Transverse colon (tissue), 4 donors: ENCODE measurements at regions not wholly inside any gene's neighbourhood (a gene's known extent, or its start where the extent isn't known, plus 50 kb on each side); places are given as distances from the start of the nearest gene placed in this dataset.

Experiments
- DNase-seq: peaks from one replicate; pipeline ENCODE4 v3.0.0-alpha.2; 2019
- H3K27ac ChIP-seq, 4 donors: fragments of 200-600 bp; sonication (generic); 2 replicates each; pipeline ENCODE4 v1.5.1; 2016 to 2018; ENCODE audit warnings: inconsistent platforms in 4 of 4
- H3K27me3 ChIP-seq: fragments of 200-600 bp; sonication (generic); 2 replicates; pipeline ENCODE4 v1.5.1; 2017; ENCODE audit warnings: inconsistent platforms
- H3K36me3 ChIP-seq, 4 donors: fragments of 200-600 bp; sonication (generic); 2 replicates each; pipeline ENCODE4 v1.5.1; 2017 to 2019; ENCODE audit warnings: inconsistent platforms in 4 of 4
- H3K4me1 ChIP-seq, 4 donors: fragments of 200-600 bp; sonication (generic); 2 replicates each; pipeline ENCODE4 v1.5.1; 2017 to 2020; ENCODE audit warnings: inconsistent platforms in 4 of 4
- H3K4me3 ChIP-seq, 4 donors: fragments of 200-600 bp; sonication (generic); 1 replicate in 1 of 4; 2 replicates in 3 of 4; pipeline versions ENCODE4 v1.5.1 to v1.6.1; 2017 to 2019; ENCODE audit warnings: inconsistent platforms in 4 of 4
- H3K9me3 ChIP-seq, 2 donors: fragments of 200-600 bp; sonication (generic); 2 replicates each; pipeline ENCODE4 v1.5.1; 2017 to 2019; ENCODE audit warnings: inconsistent platforms in 2 of 2
- EP300 ChIP-seq: sonication (generic); formaldehyde crosslinking; IDR thresholded peaks from one replicate; pipeline ENCODE4 v1.6.1; 2017; ENCODE audit warnings: antibody characterized with exemption, low read depth
- POLR2A ChIP-seq: fragments of 450-650 bp; IDR thresholded peaks from one replicate; pipeline ENCODE4 v1.6.1; 2016; ENCODE audit warnings: antibody characterized with exemption, mild to moderate bottlenecking, moderate library complexity
- POLR2AphosphoS5 ChIP-seq, 3 donors: sonication (generic); formaldehyde crosslinking; IDR thresholded peaks; one replicate each; pipeline ENCODE4 v1.6.1; 2016; ENCODE audit warnings: antibody characterized with exemption in 3 of 3
- WGBS, 2 donors: methylation state at CpG; one replicate each; pipeline ENCODE4 v1.1.5; 2018; ENCODE audit warnings: low coverage in 1 of 2; 5-methylcytosine and 5-hydroxymethylcytosine counted together
- in situ Hi-C, 4 donors: fragments of 200-750 bp; cut with MboI; loops; one replicate each; pipeline versions ENCODE4 v1.15.0 to v1.15.1; 2017; ENCODE audit warnings: low sequenced_read_pairs in 3 of 4, low pct_ligation_motif_present in 1 of 4, low pct_unique_long_range_greater_than_20kb in 1 of 4
- intact Hi-C: fragments of 100-400 bp; cut with DNase I; formaldehyde crosslinking; loops from one replicate; pipeline ENCODE4 v1.15.1; 2023; ENCODE audit warnings: low total_unique reads
- TF ChIP-seq, protein P1 (sequence below), 5 experiments: fragments of 200-600 bp in 3 of 5; fragments of 450-650 bp in 2 of 5; sonication (generic) in 3 of 5; IDR thresholded peaks; 1 replicate in 2 of 5; 2 replicates in 3 of 5; pipeline ENCODE4 v1.5.1; 2016 to 2017; ENCODE audit warnings: antibody characterized with exemption in 5 of 5, inconsistent platforms in 3 of 5, mild to moderate bottlenecking in 2 of 5, moderate library complexity in 1 of 5

DNA sequence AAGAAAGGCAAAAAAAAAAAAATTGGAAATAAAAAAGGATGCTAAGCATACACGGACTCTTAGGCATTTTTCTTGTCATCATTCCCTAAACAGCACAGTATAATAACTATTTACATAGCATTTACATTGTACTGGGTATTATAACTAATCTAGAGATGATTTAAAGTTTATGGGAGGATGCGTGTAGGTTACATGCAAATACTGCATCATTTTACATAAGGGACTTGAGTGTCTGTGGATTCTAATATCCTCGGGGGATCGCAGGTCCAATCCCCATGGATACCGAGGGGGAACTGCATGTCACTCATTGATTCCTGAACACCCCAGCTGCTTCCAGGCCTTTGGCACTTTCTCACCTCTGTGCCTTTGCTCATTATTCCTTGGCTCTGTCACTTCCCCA lies 57.8 kb upstream of the SIPA1L2 start:
- TF ChIP-seq, protein P1, sequence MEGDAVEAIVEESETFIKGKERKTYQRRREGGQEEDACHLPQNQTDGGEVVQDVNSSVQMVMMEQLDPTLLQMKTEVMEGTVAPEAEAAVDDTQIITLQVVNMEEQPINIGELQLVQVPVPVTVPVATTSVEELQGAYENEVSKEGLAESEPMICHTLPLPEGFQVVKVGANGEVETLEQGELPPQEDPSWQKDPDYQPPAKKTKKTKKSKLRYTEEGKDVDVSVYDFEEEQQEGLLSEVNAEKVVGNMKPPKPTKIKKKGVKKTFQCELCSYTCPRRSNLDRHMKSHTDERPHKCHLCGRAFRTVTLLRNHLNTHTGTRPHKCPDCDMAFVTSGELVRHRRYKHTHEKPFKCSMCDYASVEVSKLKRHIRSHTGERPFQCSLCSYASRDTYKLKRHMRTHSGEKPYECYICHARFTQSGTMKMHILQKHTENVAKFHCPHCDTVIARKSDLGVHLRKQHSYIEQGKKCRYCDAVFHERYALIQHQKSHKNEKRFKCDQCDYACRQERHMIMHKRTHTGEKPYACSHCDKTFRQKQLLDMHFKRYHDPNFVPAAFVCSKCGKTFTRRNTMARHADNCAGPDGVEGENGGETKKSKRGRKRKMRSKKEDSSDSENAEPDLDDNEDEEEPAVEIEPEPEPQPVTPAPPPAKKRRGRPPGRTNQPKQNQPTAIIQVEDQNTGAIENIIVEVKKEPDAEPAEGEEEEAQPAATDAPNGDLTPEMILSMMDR (IDR thresholded peaks at IDR 0.05) = no peak
- TF ChIP-seq POLR2AphosphoS5 (IDR thresholded peaks at IDR 0.05) (no peak), EP300 (no peak), POLR2A (no peak)
- intact Hi-C loops = no loop called here
- 83 to 86% methylated on average over 5 of the region's 5 CpGs for WGBS, 2 donors
- Histone ChIP-seq H3K27me3 (no peaks in the 10 kb centered on the region), H3K36me3 (no peaks in the 10 kb centered on the region), H3K4me1 (peaks cover 4 to 44% (median 22%) of the 10 kb centered on the region in 4 donors), H3K4me3 (no peak overlapping the region), H3K27ac (no peak overlapping the region), H3K9me3 (no peaks in the 10 kb centered on the region)
- in situ Hi-C loops = no loop called here
- no peak for DNase-seq

DNA sequence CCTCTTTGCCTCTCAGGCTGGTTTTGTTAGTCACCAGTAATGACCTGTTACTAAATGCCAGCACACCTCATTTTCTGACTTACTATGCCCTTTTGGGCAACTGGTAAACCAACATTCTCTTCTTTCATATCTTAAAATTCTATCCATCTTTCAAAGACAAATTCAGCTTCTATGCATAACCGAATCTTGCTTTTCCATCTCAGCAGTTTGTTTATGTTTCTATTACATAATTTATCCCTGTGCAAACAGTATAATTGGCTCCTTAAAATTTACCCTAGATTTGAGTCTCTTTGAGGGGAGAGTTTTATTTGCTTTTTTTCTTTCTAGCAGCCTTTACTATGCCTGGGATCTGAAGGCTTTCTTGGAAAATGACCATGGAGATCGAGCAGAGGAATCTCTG lies 58.5 kb upstream of the SIPA1L2 start:
- in situ Hi-C loops = no loop called here
- no peak overlapping the region for H3K4me3 ChIP-seq
- TF ChIP-seq EP300 = no peak
- no peak for TF ChIP-seq POLR2AphosphoS5 (IDR thresholded peaks at IDR 0.05)
- no peak for TF ChIP-seq POLR2A
- TF ChIP-seq, protein P1 (IDR thresholded peaks at IDR 0.05) = no peak
- intact Hi-C loops = no loop called here
- no peaks in the 10 kb centered on the region for H3K27me3 ChIP-seq
- DNase-seq = no peak
- H3K27ac ChIP-seq = no peak overlapping the region
- WGBS, 2 donors = 83% methylated on average over 2 of the region's 2 CpGs
- H3K36me3 ChIP-seq = no peaks in the 10 kb centered on the region
- H3K4me1 ChIP-seq = peaks cover 4 to 40% (median 18%) of the 10 kb centered on the region in 4 donors
- H3K9me3 ChIP-seq = no peaks in the 10 kb centered on the region

DNA sequence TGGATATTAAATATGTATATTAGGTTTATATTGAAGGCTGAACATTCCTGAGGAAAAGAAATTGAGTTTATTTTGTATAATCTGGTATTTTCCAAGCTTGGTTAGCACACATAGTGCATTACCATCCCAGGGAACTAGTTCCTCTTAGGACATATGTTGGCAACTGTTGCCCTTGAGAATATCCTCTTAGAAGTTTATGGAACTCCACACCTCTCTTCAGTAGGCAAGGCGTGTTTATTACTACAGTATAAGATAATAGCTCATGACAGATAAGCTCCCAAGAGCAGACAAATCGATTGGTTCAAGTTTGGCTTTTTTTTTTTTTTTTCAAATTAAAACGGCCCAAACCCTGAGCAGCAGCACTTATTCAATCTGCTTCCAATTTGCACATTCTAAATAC lies 59.8 kb upstream of the SIPA1L2 start:
- 47 to 54% methylated on average over 3 of the region's 3 CpGs for WGBS, 2 donors
- in situ Hi-C loops = no loop called here
- peak overlapping the region; percentile 66 to 73 (median 72) for H3K27ac ChIP-seq
- H3K4me3 ChIP-seq = peak overlapping the region in 1 of 4 donors; percentile 7
- H3K36me3 ChIP-seq = no peaks in the 10 kb centered on the region
- H3K27me3 ChIP-seq = no peaks in the 10 kb centered on the region
- DNase-seq = no peak
- H3K4me1 ChIP-seq = peaks cover 1 to 28% (median 10%) of the 10 kb centered on the region in 4 donors
- intact Hi-C loops = no loop called here
- TF ChIP-seq POLR2AphosphoS5 (IDR thresholded peaks at IDR 0.05) (peak in 2 of 3 donors; percentile 29 to 62), EP300 (no peak)
- no peaks in the 10 kb centered on the region for H3K9me3 ChIP-seq

DNA sequence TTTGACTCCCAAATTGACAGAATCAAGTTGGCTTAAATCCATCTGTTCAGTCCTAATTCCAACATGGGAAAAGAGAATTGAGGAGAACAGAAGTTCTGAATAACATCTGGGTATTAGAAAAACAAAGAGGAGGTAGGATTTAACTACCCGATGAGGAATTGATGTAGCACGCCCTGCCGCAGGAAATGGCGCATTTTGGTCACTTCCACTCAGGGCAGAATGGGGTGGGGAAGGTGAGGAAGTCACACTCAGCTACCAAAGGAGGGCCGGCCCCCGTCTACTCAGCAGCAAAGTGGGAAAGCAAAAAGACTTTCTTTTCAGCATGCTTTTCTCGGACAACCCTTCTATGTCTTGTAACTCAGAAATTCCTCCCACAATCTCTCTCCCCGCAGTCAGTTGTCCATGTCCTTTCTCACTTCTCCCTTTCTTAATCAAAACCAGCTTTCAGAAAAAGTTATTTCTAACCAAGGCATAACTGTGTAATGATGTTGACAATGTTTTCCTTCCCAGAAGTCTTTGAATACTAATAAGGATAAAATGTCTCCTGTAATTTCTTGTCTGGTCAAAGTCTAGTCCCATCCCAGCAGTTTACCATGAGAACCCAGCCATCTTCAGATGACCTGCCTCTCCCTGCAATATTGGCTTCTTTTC lies 60.5 kb upstream of the SIPA1L2 start:
- peaks cover 0 to 28% (median 10%) of the 10 kb centered on the region in 4 donors for H3K4me1 ChIP-seq
- no peaks in the 10 kb centered on the region for H3K9me3 ChIP-seq
- H3K27ac ChIP-seq = peak overlapping the region; percentile 66 to 73 (median 72)
- no peaks in the 10 kb centered on the region for H3K36me3 ChIP-seq
- H3K27me3 ChIP-seq = no peaks in the 10 kb centered on the region
- TF ChIP-seq POLR2A (no peak), POLR2AphosphoS5 (IDR thresholded peaks at IDR 0.05) (no peak), EP300 (no peak)
- TF ChIP-seq, protein P1 (IDR thresholded peaks at IDR 0.05) = no peak
- peak overlapping the region in 1 of 4 donors; percentile 7 for H3K4me3 ChIP-seq
- WGBS, 2 donors = 73 to 82% methylated on average over 5 to 8 of the region's 8 CpGs
- no peak for DNase-seq
- intact Hi-C loops (no loop called here), in situ Hi-C loops (no loop called here)

DNA sequence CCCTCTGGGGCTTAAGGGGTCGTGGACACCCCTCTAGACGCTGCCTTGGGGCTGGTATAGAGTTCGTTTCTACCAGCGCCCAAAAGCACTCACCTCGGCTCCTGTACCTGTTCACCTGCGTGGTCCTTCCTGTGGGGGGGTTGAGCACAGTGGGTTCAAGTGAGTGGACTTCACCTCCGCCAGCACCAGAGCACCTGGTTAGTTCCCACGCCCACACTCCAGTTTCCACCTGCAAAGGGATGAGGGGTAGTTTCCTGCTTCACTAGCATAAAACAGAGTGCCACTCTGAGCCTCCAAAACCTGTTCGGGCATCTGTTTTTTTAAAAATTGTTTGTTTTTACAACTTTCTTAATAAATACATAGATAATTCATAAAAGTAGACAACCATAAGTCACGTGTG lies 64.5 kb upstream of the SIPA1L2 start:
- Histone ChIP-seq H3K27me3 (no peaks in the 10 kb centered on the region), H3K9me3 (no peaks in the 10 kb centered on the region), H3K4me1 (peaks cover 0 to 38% (median 6%) of the 10 kb centered on the region in 4 donors), H3K27ac (no peak overlapping the region), H3K36me3 (no peaks in the 10 kb centered on the region), H3K4me3 (no peak overlapping the region)
- WGBS, 2 donors = 87 to 91% methylated on average over 5 to 10 of the region's 10 CpGs
- intact Hi-C loops (no loop called here), in situ Hi-C loops (no loop called here)
- no peak for DNase-seq
- TF ChIP-seq POLR2A (no peak), EP300 (no peak)
